T47D (cell line): ENCODE measurements at regions not wholly inside any gene's neighbourhood (a gene's known extent, or its start where the extent isn't known, plus 50 kb on each side); places are given as distances from the start of the nearest gene placed in this dataset.

ENCODE experiments used
- DNase-seq, 2 experiments: peaks; one replicate each; pipeline versions ENCODE4 v3.0.0 to v3.0.0-alpha.2; 2011 to 2012; ENCODE audit warnings: low read depth in 1 of 2, low spot score in 1 of 2
- JUND ChIP-seq: IDR thresholded peaks from 2 replicates; pipeline ENCODE4 v1.6.1; 2012; ENCODE audit warnings: low read depth
- in situ Hi-C: cut with HindIII; loops from 2 replicates; pipeline ENCODE4 v1.10.0; 2016; ENCODE audit warnings: low sequenced_read_pairs, low pct_unique_long_range_greater_than_20kb

GRCh38 chr12:91349476-91349875, 166.9 kb upstream of the DCN start:
- in situ Hi-C loops: no loop called here
- no peak for TF ChIP-seq JUND
- no peak for DNase-seq

- DNase-seq: no peak
- in situ Hi-C loops: no loop called here
- TF ChIP-seq JUND: no peak
Observed at GRCh38 chr12:91347481-91348214, 165.0 kb upstream of the DCN start.

- no peak for DNase-seq
- TF ChIP-seq JUND: no peak
- in situ Hi-C loops: no loop called here
Observed at GRCh38 chr12:91346827-91347226, 164.2 kb upstream of the DCN start.

GRCh38 chr12:91344408-91344807, 161.8 kb upstream of the DCN start:
- DNase-seq: no peak
- no peak for TF ChIP-seq JUND
- in situ Hi-C loops: no loop called here

GRCh38 chr12:91343010-91343409, 160.4 kb upstream of the DCN start:
- no peak for TF ChIP-seq JUND
- in situ Hi-C loops: no loop called here
- DNase-seq: no peak

- in situ Hi-C loops: no loop called here
- no peak for TF ChIP-seq JUND
- no peak for DNase-seq
Observed at GRCh38 chr12:91339106-91339505, 156.5 kb upstream of the DCN start.

- in situ Hi-C loops: no loop called here
- no peak for TF ChIP-seq JUND
- DNase-seq: no peak
Observed at GRCh38 chr12:91335699-91336098, 153.1 kb upstream of the DCN start.

GRCh38 chr12:91333966-91334365, 151.3 kb upstream of the DCN start:
- no peak for DNase-seq
- in situ Hi-C loops: no loop called here
- TF ChIP-seq JUND: no peak

- TF ChIP-seq JUND: no peak
- DNase-seq: peak in 1 of 2 experiments; percentile 40
- in situ Hi-C loops: no loop called here
Observed at GRCh38 chr12:91332302-91332701, 149.7 kb upstream of the DCN start.

GRCh38 chr12:91331371-91331770, 148.8 kb upstream of the DCN start:
- TF ChIP-seq JUND: no peak
- no peak for DNase-seq
- in situ Hi-C loops: no loop called here

GRCh38 chr12:91328451-91328850, 145.8 kb upstream of the DCN start:
- TF ChIP-seq JUND: no peak
- DNase-seq: no peak
- in situ Hi-C loops: no loop called here

- in situ Hi-C loops: no loop called here
- TF ChIP-seq JUND: no peak
- no peak for DNase-seq
Observed at GRCh38 chr12:91327889-91328288, 145.3 kb upstream of the DCN start.

GRCh38 chr12:91327131-91327530, 144.5 kb upstream of the DCN start:
- no peak for DNase-seq
- TF ChIP-seq JUND: no peak
- in situ Hi-C loops: no loop called here
